Brain microvascular endothelial cell (primary cell): ENCODE measurements at regions not wholly inside any gene's neighbourhood (a gene's known extent, or its start where the extent isn't known, plus 50 kb on each side); places are given as distances from the start of the nearest gene placed in this dataset.

ENCODE experiments used
- DNase-seq: peaks from one replicate; pipeline ENCODE4 v3.0.0-alpha.2; 2020
- H3K27ac ChIP-seq: fragments of 250-450 bp; sonication (Bioruptor Pico); 2 replicates; pipeline ENCODE4 v1.5.1; 2020; ENCODE audit warnings: mild to moderate bottlenecking, moderate library complexity
- H3K27me3 ChIP-seq: fragments of 250-450 bp; sonication (Bioruptor Pico); replicated peaks from 2 replicates; pipeline ENCODE4 v1.5.1; 2020; ENCODE audit warnings: mild to moderate bottlenecking
- H3K36me3 ChIP-seq: fragments of 250-450 bp; sonication (Bioruptor Pico); replicated peaks from 2 replicates; pipeline ENCODE4 v1.5.1; 2020; ENCODE audit warnings: mild to moderate bottlenecking
- H3K4me3 ChIP-seq: 2 replicates; pipeline ENCODE4 v1.5.1; 2011; ENCODE audit warnings: low read depth, mild to moderate bottlenecking, control low read depth, low read length, moderate library complexity
- in situ Hi-C: cut with HindIII; loops from 2 replicates; pipeline ENCODE4 v1.10.0; 2017; ENCODE audit warnings: low sequenced_read_pairs, low pct_ligation_motif_present
- TF ChIP-seq, protein P1 (sequence below): IDR thresholded peaks from 2 replicates; pipeline ENCODE4 v1.5.1; 2011; ENCODE audit warnings: low read depth, mild to moderate bottlenecking, moderate library complexity, low read length, control low read depth, inconsistent platforms; ENCODE audit errors: missing control alignments

DNA sequence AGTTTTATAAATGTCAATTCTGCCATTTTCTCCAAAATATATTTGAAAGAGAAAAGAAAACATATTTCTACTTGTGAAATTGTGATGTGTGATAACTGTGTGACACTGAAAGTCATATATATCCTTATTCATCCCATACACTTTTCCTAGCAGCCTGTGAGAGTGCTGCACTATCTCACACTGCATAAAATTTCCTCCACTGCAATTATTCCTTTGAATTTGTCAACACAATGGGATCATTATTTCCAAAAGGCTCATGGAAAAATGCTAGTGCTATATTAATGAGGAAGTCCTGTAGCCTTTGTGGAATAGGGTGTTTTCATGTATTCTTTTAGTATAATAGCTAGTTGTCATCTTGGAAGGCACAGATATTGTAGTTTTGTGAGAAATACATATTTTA lies 504.1 kb downstream of the RPL10L start:
- no peaks in the 10 kb centered on the region for H3K36me3 ChIP-seq
- DNase-seq: no peak
- in situ Hi-C loops: no loop called here
- no peak overlapping the region for H3K27ac ChIP-seq
- no peak overlapping the region for H3K4me3 ChIP-seq
- TF ChIP-seq, protein P1, sequence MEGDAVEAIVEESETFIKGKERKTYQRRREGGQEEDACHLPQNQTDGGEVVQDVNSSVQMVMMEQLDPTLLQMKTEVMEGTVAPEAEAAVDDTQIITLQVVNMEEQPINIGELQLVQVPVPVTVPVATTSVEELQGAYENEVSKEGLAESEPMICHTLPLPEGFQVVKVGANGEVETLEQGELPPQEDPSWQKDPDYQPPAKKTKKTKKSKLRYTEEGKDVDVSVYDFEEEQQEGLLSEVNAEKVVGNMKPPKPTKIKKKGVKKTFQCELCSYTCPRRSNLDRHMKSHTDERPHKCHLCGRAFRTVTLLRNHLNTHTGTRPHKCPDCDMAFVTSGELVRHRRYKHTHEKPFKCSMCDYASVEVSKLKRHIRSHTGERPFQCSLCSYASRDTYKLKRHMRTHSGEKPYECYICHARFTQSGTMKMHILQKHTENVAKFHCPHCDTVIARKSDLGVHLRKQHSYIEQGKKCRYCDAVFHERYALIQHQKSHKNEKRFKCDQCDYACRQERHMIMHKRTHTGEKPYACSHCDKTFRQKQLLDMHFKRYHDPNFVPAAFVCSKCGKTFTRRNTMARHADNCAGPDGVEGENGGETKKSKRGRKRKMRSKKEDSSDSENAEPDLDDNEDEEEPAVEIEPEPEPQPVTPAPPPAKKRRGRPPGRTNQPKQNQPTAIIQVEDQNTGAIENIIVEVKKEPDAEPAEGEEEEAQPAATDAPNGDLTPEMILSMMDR: no peak
- no peaks in the 10 kb centered on the region for H3K27me3 ChIP-seq

DNA sequence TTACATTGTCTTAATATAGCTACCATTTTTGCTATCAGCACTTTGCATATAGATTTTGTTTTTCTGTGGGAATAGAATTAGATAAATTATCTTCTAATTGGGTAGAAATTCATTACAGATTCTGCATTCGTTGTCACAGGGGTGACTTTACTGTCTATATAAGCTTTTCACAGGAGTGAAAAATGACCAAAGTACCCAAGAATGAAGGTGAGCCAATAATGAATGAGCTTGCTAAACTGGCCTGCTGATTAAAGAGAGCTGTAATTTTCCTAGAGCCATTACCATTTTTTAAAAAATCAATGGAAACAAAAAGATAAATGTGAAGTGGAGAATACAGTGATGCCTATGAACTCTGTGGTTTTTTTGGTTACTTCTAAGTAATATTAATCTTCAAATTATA lies 504.6 kb downstream of the RPL10L start:
- in situ Hi-C loops: no loop called here
- H3K27me3 ChIP-seq: no peaks in the 10 kb centered on the region
- no peak overlapping the region for H3K4me3 ChIP-seq
- H3K27ac ChIP-seq: no peak overlapping the region
- no peak for DNase-seq
- H3K36me3 ChIP-seq: no peaks in the 10 kb centered on the region
- TF ChIP-seq, protein P1: no peak

DNA sequence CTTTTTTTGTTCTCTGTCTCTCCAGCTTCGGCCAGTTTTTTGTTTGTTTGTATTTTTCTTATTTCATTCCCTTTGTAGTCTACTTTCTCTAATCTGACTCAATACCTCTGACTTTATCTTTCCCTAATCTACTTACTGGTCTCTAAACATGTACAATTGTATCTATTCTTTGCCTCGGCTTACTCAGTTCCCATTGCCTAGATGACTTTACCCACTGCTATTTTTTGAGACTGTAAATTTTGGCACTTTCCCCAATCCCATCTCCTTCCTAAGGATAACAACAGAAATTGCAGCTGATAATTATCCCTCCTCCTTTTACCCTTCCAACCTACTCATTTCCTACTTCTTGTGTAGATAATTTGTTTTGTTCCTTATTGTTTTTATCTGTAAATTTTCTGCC lies 511.1 kb downstream of the RPL10L start:
- Histone ChIP-seq H3K27ac (no peak overlapping the region), H3K36me3 (no peaks in the 10 kb centered on the region), H3K27me3 (no peaks in the 10 kb centered on the region), H3K4me3 (no peak overlapping the region)
- DNase-seq: no peak
- in situ Hi-C loops: no loop called here
- TF ChIP-seq, protein P1: no peak

DNA sequence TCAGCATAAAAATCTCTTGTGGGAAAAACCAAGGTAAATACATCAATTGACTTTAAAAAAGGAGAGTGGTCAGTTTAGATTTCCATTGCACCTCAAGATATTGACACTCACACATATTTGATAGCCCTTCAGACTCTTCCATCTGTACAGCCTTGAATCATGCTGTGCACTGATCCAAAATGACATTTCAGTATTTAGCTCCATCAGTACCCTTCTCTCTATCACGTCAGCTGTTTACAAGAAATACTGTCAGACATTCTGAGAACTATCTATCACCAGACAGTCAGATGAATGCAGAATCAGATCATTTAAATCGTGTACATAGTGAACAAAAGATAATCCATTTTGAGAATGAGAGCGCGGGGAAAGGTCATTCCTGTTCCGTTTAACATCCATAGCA lies 511.9 kb downstream of the RPL10L start:
- DNase-seq: no peak
- no peaks in the 10 kb centered on the region for H3K27me3 ChIP-seq
- in situ Hi-C loops: no loop called here
- H3K4me3 ChIP-seq: no peak overlapping the region
- H3K27ac ChIP-seq: no peak overlapping the region
- TF ChIP-seq, protein P1: no peak
- no peaks in the 10 kb centered on the region for H3K36me3 ChIP-seq

DNA sequence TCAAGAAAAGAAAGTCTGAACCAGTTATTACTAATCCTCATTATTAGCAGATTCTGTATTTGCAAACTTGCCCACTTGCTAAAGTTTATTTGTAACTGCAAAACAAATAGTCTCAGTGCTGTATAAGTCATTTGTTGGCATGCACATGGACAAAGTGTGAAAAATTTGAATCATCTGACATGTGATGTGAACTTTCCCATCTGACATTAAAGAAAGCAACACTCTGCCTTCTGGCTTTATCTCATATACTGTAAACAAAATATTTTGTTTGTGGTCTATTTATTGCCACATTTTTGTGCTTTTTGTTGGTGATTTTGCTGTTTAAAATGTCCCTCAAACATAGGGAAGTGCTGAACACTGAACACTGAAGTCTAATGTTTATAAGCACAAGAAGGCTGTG lies 513.8 kb downstream of the RPL10L start:
- TF ChIP-seq, protein P1: no peak
- in situ Hi-C loops: no loop called here

DNA sequence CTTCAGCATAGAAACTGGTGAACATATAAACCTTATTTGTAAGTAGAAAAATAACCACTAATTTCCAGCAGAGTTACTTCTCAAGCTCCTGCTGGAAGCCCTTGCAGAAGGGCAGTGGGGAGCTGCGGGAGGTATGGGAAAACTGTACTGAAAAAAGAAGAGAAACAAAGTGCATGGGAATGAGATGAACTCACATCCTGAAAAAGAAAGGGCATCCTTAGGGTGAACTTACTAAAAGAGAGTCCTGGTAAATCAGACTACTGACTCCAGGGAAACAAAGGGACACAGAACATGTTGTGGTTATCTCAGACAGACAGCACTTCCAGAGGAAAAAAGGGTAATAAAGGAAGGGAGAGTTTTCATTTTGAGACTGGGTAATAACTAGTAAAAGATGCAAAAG lies 515.1 kb downstream of the RPL10L start:
- Histone ChIP-seq H3K4me3 (no peak overlapping the region), H3K27ac (no peak overlapping the region), H3K36me3 (no peaks in the 10 kb centered on the region), H3K27me3 (no peaks in the 10 kb centered on the region)
- TF ChIP-seq, protein P1: no peak
- peak; percentile 11 for DNase-seq
- in situ Hi-C loops: no loop called here

More for the DNA sequence above, 513.8 kb downstream of the RPL10L start:
- Histone ChIP-seq H3K27ac (no peak overlapping the region), H3K27me3 (no peaks in the 10 kb centered on the region), H3K36me3 (no peaks in the 10 kb centered on the region), H3K4me3 (no peak overlapping the region)
- DNase-seq: no peak
